ENCODE measurements at regions not wholly inside any gene's neighbourhood (a gene's known extent, or its start where the extent isn't known, plus 50 kb on each side); places are given as distances from the start of the nearest gene placed in this dataset.

- ATAC-seq (ENCODE audit: low FRiP score) (no peak), DNase-seq (ENCODE audit: low spot score) (no peak)
- TF ChIP-seq CTCF (IDR thresholded peaks at IDR 0.05): no peak
Measured at GRCh38 chr13:84315527-84315926, 433.3 kb upstream of the SLITRK1 start.

GRCh38 chr13:84303035-84303434, 420.8 kb upstream of the SLITRK1 start:
- ATAC-seq (ENCODE audit: low FRiP score): no peak
- DNase-seq (ENCODE audit: low spot score): no peak
- no peak for TF ChIP-seq CTCF (IDR thresholded peaks at IDR 0.05)

GRCh38 chr13:84297251-84297650, 415.0 kb upstream of the SLITRK1 start:
- no peak for TF ChIP-seq CTCF (IDR thresholded peaks at IDR 0.05)
- ATAC-seq (ENCODE audit: low FRiP score): no peak
- no peak for DNase-seq (ENCODE audit: low spot score)

GRCh38 chr13:84296401-84296800, 414.1 kb upstream of the SLITRK1 start:
- ATAC-seq (ENCODE audit: low FRiP score): no peak
- no peak for TF ChIP-seq CTCF (IDR thresholded peaks at IDR 0.05)
- DNase-seq (ENCODE audit: low spot score): no peak

- ATAC-seq (ENCODE audit: low FRiP score): no peak
- no peak for TF ChIP-seq CTCF (IDR thresholded peaks at IDR 0.05)
Measured at GRCh38 chr13:84294576-84294975, 412.3 kb upstream of the SLITRK1 start.

GRCh38 chr13:84290386-84290785, 408.1 kb upstream of the SLITRK1 start:
- no peak for ATAC-seq (ENCODE audit: low FRiP score)
- no peak for TF ChIP-seq CTCF (IDR thresholded peaks at IDR 0.05)
- DNase-seq (ENCODE audit: low spot score): no peak

More at GRCh38 chr13:84294576-84294975, 412.3 kb upstream of the SLITRK1 start:
- no peak for DNase-seq (ENCODE audit: low spot score)

GRCh38 chr13:84279166-84279565, 396.9 kb upstream of the SLITRK1 start:
- no peak for DNase-seq (ENCODE audit: low spot score)
- no peak for ATAC-seq (ENCODE audit: low FRiP score)
- no peak for TF ChIP-seq CTCF (IDR thresholded peaks at IDR 0.05)

Data from omental fat pad (tissue), 3 donors.